ENCODE measurements at regions not wholly inside any gene's neighbourhood (a gene's known extent, or its start where the extent isn't known, plus 50 kb on each side); places are given as distances from the start of the nearest gene placed in this dataset.

- TF ChIP-seq ZNF138 (CRISPR knock-in tag; conservative IDR thresholded peaks at IDR 0.05) = no peak
- TF ChIP-seq NR3C1 (CRISPR knock-in tag; conservative IDR thresholded peaks at IDR 0.05; ENCODE audit: low read depth) = no peak
- TF ChIP-seq, protein P1, sequence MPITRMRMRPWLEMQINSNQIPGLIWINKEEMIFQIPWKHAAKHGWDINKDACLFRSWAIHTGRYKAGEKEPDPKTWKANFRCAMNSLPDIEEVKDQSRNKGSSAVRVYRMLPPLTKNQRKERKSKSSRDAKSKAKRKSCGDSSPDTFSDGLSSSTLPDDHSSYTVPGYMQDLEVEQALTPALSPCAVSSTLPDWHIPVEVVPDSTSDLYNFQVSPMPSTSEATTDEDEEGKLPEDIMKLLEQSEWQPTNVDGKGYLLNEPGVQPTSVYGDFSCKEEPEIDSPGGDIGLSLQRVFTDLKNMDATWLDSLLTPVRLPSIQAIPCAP (CRISPR knock-in tag; IDR thresholded peaks at IDR 0.05) = no peak
- TF ChIP-seq CTCF (IDR thresholded peaks at IDR 0.05) = no peak
- TF ChIP-seq TEAD1 (CRISPR knock-in tag; IDR thresholded peaks at IDR 0.05) = no peak
- no peak for TF ChIP-seq ZNF281 (CRISPR knock-in tag; IDR thresholded peaks at IDR 0.05)
- TF ChIP-seq NR1H2 (CRISPR knock-in tag; IDR thresholded peaks at IDR 0.05) = no peak
Observed at GRCh38 chr17:63333869-63334268, 112.2 kb downstream of the CYB561 start.

Data from WTC11 (cell line).